HG03378 (cell line): ENCODE measurements at regions not wholly inside any gene's neighbourhood (a gene's known extent, or its start where the extent isn't known, plus 50 kb on each side); places are given as distances from the start of the nearest gene placed in this dataset.
A peak's percentile ranks its signal among the peaks of the same experiment; 100 is the strongest.

Experiments used
- ATAC-seq: cut with Tn5 transposase; IDR thresholded peaks from one replicate; pipeline ENCODE4 v1.9.1; 2021; ENCODE audit warnings: mild to moderate bottlenecking, moderate library complexity; ENCODE audit not compliant: unreplicated experiment

DNA sequence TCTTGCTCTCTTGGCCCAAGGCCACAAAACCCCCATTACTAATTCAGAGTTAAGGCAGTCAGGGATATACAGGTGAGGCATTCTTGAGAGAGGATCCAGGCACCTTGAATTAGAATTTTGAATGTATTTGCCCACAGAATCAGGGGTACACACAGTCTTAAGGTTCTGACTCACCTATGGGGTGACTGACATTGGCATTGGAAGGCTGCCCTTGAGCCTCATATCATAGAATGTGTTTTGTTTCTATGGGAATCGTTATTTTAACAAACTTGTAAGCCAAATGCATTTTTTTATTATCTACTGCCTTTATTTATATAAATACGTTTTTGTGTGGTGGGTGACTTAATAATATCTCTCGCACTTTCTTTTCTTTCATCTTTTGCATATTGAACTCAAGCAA, 218.6 kb upstream of the CITED2 start:
- no peak for ATAC-seq

DNA sequence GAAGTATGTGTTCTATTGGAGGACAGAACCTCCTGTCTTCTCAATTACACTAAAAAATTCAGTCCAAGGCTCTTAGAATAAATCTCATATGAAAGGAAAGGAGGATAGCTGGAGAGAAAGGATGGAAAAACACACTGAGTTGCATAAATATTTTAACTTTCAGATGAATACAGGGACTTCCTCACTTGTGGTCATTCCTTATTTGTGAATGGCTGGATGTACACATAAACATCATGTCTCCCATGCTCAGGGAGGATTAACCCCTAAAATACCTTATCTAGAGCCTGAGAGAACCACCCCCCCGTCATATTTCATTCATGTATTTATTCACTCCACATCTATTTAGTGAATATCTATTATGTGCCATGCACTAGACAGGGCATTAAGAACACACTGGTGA, 217.6 kb upstream of the CITED2 start:
- no peak for ATAC-seq

DNA sequence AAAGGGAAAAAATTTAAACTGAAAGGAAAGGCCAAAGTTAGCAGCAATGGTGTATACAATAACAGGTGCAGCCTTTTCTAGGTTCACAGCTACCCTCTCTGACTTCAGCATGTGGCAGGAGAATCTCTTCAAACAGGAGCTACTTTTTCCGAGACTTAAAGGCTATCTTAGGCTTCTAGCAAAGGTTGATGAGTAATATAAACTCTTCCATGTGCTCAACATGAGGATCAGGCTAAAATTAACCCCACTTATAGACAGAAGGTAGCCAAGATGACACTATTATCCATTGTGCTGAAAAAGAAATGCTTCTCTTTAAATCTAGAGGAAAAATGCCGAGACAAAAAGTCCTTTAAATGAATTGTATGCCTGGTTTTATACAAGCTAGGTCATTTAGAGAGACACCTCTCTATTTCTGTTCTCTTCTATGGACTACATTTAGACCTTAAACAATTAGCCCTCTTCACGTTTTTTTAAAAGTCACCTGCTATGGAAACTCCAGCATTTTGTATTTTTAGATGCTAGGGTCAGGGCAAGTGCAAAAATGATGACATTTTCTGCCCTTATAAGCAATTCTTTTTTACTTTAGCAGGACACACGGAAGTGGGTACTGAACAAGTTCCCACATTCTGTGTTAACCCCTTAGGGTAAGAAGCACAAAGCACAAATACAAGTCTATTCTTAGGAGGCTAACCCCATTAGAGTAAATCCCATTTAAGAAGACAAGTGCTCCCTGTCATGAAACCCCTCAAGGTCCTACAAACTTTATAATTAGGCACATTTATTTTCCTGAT, 216.8 kb upstream of the CITED2 start:
- no peak for ATAC-seq

- no peak for ATAC-seq
Observed at GRCh38 chr6:139590206-139590605, 215.8 kb upstream of the CITED2 start.

- ATAC-seq = no peak
Observed at GRCh38 chr6:139588734-139589593, 214.5 kb upstream of the CITED2 start.

GRCh38 chr6:139588076-139588639, 213.7 kb upstream of the CITED2 start:
- ATAC-seq = no peak

DNA sequence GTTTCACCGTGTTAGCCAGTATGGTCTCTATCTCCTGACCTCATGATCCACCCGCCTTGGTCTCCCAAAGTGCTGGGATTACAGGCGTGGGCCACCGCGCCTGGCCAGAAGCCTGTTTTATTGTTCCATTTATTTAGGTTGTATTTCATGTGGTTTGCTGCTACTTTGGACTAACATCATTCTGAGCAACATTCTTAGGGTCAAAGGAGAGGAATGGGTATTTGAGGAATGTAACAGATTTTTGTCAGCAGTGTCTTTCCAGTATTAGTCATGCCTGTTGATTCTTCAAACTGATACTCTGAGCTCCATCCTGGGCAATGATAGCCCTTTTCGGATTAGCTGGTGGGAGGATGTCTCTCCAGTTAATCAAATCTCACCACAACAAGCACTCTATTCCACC, 213.0 kb upstream of the CITED2 start:
- no peak for ATAC-seq

DNA sequence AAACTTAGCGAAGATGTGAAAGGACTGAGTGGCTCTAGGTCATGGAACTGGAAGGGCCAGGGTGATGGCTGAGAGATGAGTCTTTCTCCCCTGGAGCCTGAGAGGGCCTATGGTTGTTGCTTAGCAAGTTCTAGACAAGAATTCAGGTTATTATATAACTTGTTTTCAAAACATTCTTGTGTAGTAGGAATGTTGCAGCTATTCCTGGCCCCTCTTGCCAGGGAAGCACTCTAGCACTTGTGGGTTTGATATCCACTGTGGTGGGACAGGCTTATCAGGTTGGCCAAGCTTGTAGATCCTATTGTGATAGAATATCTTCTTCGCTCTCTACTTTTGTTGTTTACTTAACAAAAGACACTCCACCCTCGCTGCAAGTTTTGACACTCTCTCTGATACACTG, 211.8 kb upstream of the CITED2 start:
- no peak for ATAC-seq

DNA sequence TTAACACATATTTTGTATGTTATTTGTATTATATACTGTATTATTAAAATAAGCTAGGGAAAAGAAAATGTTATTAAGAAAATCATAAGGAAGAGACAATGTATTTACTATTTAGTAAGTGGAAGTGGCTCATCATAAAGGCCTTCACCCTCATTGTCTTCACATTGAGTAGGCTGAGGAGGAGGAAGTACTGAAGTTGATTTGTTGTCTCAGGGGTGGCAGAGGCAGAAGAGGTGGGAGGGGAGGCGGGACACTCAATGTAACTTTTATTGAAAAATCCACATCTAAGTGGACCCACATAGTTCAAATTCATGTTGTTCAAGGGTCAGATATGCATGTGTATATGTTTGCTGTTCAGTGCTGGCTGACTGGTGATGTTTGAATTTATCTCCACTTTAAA, 210.2 kb upstream of the CITED2 start:
- ATAC-seq = no peak

- no peak for ATAC-seq
Observed at GRCh38 chr6:139583420-139583819, 209.0 kb upstream of the CITED2 start.

GRCh38 chr6:139582956-139583355, 208.5 kb upstream of the CITED2 start:
- ATAC-seq = no peak

GRCh38 chr6:139581485-139581865, 207.0 kb upstream of the CITED2 start:
- ATAC-seq = no peak

DNA sequence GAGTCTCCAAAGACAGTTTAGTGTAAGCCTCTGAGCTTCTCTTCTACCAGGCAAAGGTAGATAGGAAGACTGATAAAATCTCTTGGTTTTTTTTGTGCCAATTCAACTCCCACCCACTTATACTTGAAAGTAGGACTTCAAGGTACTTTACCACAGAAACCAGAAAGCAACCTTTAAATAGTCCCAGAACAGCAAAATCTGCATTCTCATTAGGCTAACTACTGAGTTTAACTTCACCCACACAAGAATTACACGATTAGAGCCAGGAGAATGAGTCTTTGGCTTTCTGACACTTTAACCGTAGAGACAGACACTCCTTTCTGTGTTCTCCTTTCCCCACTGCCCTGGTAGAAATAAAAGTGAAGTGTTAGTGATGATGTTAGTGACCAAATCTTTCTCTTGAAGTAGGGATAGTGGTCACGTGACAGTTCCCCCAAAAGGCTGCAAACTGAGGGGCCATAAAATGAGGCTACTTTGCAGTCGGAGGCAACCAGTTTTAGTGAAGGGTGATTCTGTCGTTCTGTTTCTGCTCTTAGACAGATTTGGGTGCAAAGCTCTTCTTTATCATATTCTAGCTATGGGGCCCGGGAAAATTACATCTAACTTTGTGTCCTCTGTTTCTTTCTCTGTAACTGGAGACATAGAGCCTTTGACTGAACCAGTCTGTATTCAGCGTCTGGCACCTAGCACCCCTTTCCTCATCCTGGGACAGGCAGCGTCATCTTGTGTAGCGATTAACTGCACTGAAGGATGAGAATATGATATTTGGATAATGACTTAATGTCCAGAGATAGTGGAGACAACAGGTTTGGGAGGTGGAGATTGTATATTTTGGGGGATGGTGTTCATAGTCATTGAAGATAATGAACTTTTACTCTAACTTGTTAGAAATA, 206.4 kb upstream of the CITED2 start:
- ATAC-seq = peak; percentile 91

GRCh38 chr6:139577763-139578604, 203.5 kb upstream of the CITED2 start:
- ATAC-seq = no peak

DNA sequence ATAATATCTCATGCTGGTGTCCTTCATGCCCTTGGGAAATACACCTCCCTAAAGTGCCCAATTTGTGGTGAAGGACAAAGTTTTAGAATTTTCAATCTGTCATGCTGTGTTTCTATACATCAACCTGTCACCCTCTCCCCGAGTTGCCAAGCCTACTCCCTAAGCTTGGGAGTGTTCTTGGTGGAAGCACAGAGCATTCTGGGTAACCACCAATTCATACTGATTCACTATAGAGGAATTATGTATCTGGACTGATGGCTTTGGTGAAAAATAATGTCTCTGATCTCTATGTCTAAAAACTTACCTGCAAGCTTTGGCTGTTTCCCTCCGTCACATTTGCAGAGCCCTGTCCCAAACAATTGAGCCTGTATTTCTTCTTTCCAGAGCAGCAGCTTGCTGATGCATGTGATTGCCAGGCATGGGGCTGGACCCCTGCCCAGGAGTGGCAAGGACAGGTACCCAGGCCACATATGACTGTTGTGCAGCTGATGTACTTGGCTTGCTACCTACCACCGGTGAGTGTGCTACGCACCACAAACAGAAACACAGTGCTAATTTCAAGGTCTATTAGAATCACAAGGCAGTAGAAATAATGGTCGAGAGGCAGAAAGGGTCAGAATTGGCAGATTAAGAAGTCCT, 202.8 kb upstream of the CITED2 start:
- no peak for ATAC-seq

DNA sequence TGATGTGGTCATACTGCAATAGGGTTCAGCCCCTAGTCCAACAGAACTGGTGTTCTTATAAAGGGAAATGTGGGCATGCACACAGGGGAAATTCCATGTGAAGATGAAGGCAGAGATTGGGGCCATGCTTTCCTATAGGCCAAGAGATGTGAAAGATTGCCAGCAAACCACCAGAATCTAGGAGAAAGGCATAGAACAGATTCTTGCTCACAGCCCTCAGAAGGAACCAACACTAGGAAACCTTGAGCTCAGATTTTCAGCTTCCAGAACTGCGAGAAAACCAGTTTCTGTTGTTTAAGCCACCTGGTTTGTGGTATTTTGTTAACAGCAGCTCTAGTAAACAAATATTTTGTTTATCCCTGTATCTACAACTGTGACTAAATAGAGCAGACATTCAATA, 197.6 kb upstream of the CITED2 start:
- ATAC-seq = no peak

GRCh38 chr6:139570166-139570565, 195.7 kb upstream of the CITED2 start:
- ATAC-seq = no peak

- ATAC-seq = no peak
Observed at GRCh38 chr6:139569566-139569965, 195.1 kb upstream of the CITED2 start.

DNA sequence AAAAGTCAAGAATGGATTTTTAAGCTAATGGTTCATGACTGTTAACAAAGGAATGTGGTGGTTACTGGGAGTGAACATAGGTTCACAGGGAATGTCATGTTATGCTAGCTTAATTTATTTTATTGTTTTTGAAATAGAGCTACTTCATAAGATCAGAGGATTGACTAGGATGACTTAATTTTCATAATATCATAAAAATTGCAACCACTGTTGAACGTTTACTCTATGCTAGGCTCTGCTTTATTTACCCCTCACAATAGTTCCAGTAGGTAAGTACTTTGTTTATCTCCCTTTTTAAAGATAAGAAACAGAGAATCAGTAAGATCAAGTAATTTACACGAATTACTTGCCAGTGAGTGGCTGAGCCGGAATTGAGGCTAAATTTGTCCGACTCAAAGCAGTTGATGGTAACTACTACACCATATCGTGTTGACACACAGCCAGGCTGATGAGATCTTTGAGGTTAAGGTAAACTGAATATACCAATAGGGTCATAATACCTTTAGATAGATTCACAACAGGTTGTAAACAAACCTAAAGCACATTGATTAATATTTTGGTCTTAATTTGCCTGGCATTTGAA, 194.6 kb upstream of the CITED2 start:
- no peak for ATAC-seq
